WTC11 (cell line): ENCODE measurements at regions not wholly inside any gene's neighbourhood (a gene's known extent, or its start where the extent isn't known, plus 50 kb on each side); places are given as distances from the start of the nearest gene placed in this dataset.

Source experiments
- E2F1 ChIP-seq: sonication (generic); formaldehyde crosslinking; IDR thresholded peaks from 2 replicates; pipeline ENCODE4 v1.8.0; 2022; ENCODE audit warnings: mild to moderate bottlenecking, missing genetic modification reagents
- NR3C1 ChIP-seq: sonication (generic); formaldehyde crosslinking; conservative IDR thresholded peaks from 2 replicates; pipeline ENCODE4 v1.8.1; 2023; ENCODE audit warnings: low read depth, mild to moderate bottlenecking, missing genetic modification reagents

- no peak for TF ChIP-seq NR3C1 (CRISPR knock-in tag)
- TF ChIP-seq E2F1 (CRISPR knock-in tag): no peak
Measured at GRCh38 chr10:83253011-83253671, 886.2 kb upstream of the GHITM start.
